ENCODE measurements at regions not wholly inside any gene's neighbourhood (a gene's known extent, or its start where the extent isn't known, plus 50 kb on each side); places are given as distances from the start of the nearest gene placed in this dataset.

DNA sequence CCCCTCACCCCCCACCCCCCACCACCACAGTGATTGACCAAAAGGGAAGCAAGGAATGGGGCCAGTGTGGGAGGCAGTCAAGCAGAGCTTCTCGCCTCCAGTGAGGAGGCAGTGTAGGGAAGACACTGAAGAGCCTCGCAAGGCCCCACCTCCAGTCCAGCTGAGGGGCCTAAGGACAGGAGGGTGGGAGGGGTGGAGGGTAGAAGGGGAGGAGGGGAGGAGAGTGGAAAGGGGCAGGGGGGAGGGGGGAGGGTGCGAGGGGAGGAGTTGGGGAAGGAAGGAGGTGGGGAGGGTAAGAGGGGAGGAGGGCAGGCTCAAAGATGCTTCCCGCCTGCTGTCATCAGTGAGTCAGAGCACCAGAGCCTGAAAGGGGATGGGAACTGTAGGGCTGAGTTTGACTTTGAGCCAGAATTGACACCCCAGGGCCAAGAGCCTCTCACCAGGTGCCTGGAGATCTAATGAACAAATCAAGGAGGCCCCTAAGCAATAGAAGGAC is 786.2 kb downstream of the UQCRFS1 start:
- no peak for DNase-seq (ENCODE audit: unreplicated experiment)
- Mint-ChIP-seq H3K4me3 (ENCODE audit: unreplicated experiment) (no peak overlapping the region), H3K27ac (ENCODE audit: low read depth, unreplicated experiment) (no peak overlapping the region), H3K9me3 (ENCODE audit: unreplicated experiment) (peaks cover 53% of the 10 kb centered on the region), H3K27me3 (ENCODE audit: insufficient read depth, unreplicated experiment) (no peaks in the 10 kb centered on the region), H3K4me1 (ENCODE audit: insufficient read depth, unreplicated experiment) (no peaks in the 10 kb centered on the region), H3K36me3 (ENCODE audit: insufficient read depth, unreplicated experiment) (no peaks in the 10 kb centered on the region)
- ChIA-PET POLR2A (no interaction called here), CTCF (interaction anchor here (0.6 kb wide), 1 partner anchor 1171 kb away, joined by 3 read pairs; no protein-coding TSS in a partner anchor)
- BruUV-seq (replicated peaks), result no TSS peak
- intact Hi-C loops (cut with micrococcal nuclease), result no loop called here
- TF ChIP-seq, protein P1, sequence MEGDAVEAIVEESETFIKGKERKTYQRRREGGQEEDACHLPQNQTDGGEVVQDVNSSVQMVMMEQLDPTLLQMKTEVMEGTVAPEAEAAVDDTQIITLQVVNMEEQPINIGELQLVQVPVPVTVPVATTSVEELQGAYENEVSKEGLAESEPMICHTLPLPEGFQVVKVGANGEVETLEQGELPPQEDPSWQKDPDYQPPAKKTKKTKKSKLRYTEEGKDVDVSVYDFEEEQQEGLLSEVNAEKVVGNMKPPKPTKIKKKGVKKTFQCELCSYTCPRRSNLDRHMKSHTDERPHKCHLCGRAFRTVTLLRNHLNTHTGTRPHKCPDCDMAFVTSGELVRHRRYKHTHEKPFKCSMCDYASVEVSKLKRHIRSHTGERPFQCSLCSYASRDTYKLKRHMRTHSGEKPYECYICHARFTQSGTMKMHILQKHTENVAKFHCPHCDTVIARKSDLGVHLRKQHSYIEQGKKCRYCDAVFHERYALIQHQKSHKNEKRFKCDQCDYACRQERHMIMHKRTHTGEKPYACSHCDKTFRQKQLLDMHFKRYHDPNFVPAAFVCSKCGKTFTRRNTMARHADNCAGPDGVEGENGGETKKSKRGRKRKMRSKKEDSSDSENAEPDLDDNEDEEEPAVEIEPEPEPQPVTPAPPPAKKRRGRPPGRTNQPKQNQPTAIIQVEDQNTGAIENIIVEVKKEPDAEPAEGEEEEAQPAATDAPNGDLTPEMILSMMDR (IDR thresholded peaks at IDR 0.05; ENCODE audit: unreplicated experiment), result no peak

GRCh38 chr19:28426110-28426729 is 786.7 kb downstream of the UQCRFS1 start:
- Mint-ChIP-seq H3K9me3 (ENCODE audit: unreplicated experiment) (peaks cover 47% of the 10 kb centered on the region), H3K27ac (ENCODE audit: low read depth, unreplicated experiment) (no peak overlapping the region), H3K4me1 (ENCODE audit: insufficient read depth, unreplicated experiment) (no peaks in the 10 kb centered on the region), H3K4me3 (ENCODE audit: unreplicated experiment) (no peak overlapping the region), H3K27me3 (ENCODE audit: insufficient read depth, unreplicated experiment) (no peaks in the 10 kb centered on the region), H3K36me3 (ENCODE audit: insufficient read depth, unreplicated experiment) (no peaks in the 10 kb centered on the region)
- no peak for DNase-seq (ENCODE audit: unreplicated experiment)
- CTCF ChIA-PET, result no interaction called here
- no TSS peak for BruUV-seq (replicated peaks)
- POLR2A ChIA-PET, result no interaction called here
- TF ChIP-seq, protein P1 (IDR thresholded peaks at IDR 0.05; ENCODE audit: unreplicated experiment), result no peak
- intact Hi-C loops (cut with micrococcal nuclease), result no loop called here

GRCh38 chr19:28425046-28425931 is 787.7 kb downstream of the UQCRFS1 start:
- H3K27ac Mint-ChIP-seq (ENCODE audit: low read depth, unreplicated experiment), result no peak overlapping the region
- H3K4me3 Mint-ChIP-seq (ENCODE audit: unreplicated experiment), result no peak overlapping the region
- TF ChIP-seq, protein P1 (IDR thresholded peaks at IDR 0.05; ENCODE audit: unreplicated experiment), result no peak
- no peaks in the 10 kb centered on the region for H3K4me1 Mint-ChIP-seq (ENCODE audit: insufficient read depth, unreplicated experiment)
- BruUV-seq (replicated peaks), result no TSS peak
- no peaks in the 10 kb centered on the region for H3K36me3 Mint-ChIP-seq (ENCODE audit: insufficient read depth, unreplicated experiment)
- intact Hi-C loops (cut with micrococcal nuclease), result no loop called here
- no peak for DNase-seq (ENCODE audit: unreplicated experiment)
- POLR2A ChIA-PET, result interaction anchor here (0.6 kb wide), 1 partner anchor 407 kb away, joined by 3 read pairs; no protein-coding TSS in a partner anchor
- H3K9me3 Mint-ChIP-seq (ENCODE audit: unreplicated experiment), result peaks cover 47% of the 10 kb centered on the region
- CTCF ChIA-PET, result no interaction called here
- H3K27me3 Mint-ChIP-seq (ENCODE audit: insufficient read depth, unreplicated experiment), result no peaks in the 10 kb centered on the region

GRCh38 chr19:28424662-28425045 is 788.3 kb downstream of the UQCRFS1 start:
- peaks cover 42% of the 10 kb centered on the region for H3K9me3 Mint-ChIP-seq (ENCODE audit: unreplicated experiment)
- intact Hi-C loops (cut with micrococcal nuclease), result no loop called here
- H3K27ac Mint-ChIP-seq (ENCODE audit: low read depth, unreplicated experiment), result no peak overlapping the region
- no peaks in the 10 kb centered on the region for H3K36me3 Mint-ChIP-seq (ENCODE audit: insufficient read depth, unreplicated experiment)
- no peaks in the 10 kb centered on the region for H3K4me1 Mint-ChIP-seq (ENCODE audit: insufficient read depth, unreplicated experiment)
- H3K27me3 Mint-ChIP-seq (ENCODE audit: insufficient read depth, unreplicated experiment), result no peaks in the 10 kb centered on the region
- ChIA-PET CTCF (no interaction called here), POLR2A (interaction anchor here (0.6 kb wide), 1 partner anchor 407 kb away, joined by 3 read pairs; no protein-coding TSS in a partner anchor)
- DNase-seq (ENCODE audit: unreplicated experiment), result no peak
- no peak overlapping the region for H3K4me3 Mint-ChIP-seq (ENCODE audit: unreplicated experiment)
- TF ChIP-seq, protein P1 (IDR thresholded peaks at IDR 0.05; ENCODE audit: unreplicated experiment), result no peak
- no TSS peak for BruUV-seq (replicated peaks)
